GM12864 (cell line): ENCODE measurements at regions not wholly inside any gene's neighbourhood (a gene's known extent, or its start where the extent isn't known, plus 50 kb on each side); places are given as distances from the start of the nearest gene placed in this dataset.

Source experiments
- DNase-seq: peaks from one replicate; pipeline ENCODE4 v3.0.0-alpha.2; 2011; ENCODE audit warnings: low read depth
- H3K4me3 ChIP-seq: 2 replicates; pipeline ENCODE4 v1.5.1; 2011; ENCODE audit warnings: mild to moderate bottlenecking, low read depth, low read length, control low read depth
- CTCF ChIP-seq: IDR thresholded peaks from 2 replicates; pipeline ENCODE4 v1.5.1; 2011; ENCODE audit warnings: low read depth, mild to moderate bottlenecking, moderate library complexity, low read length, control low read depth, inconsistent platforms; ENCODE audit errors: missing control alignments

GRCh38 chr18:11324956-11325882 lies 175.8 kb upstream of the PIEZO2 start:
- DNase-seq, result peak; percentile 22
- TF ChIP-seq CTCF, result no peak
- H3K4me3 ChIP-seq, result no peak overlapping the region

- DNase-seq, result no peak
- TF ChIP-seq CTCF, result no peak
- H3K4me3 ChIP-seq, result no peak overlapping the region
Measured at GRCh38 chr18:11324510-11324909, 175.1 kb upstream of the PIEZO2 start.

- TF ChIP-seq CTCF, result no peak
- DNase-seq, result no peak
- no peak overlapping the region for H3K4me3 ChIP-seq
Measured at GRCh38 chr18:11323359-11323819, 174.0 kb upstream of the PIEZO2 start.

GRCh38 chr18:11322716-11323115 lies 173.3 kb upstream of the PIEZO2 start:
- no peak for DNase-seq
- TF ChIP-seq CTCF, result peak; percentile 8
- no peak overlapping the region for H3K4me3 ChIP-seq

- no peak overlapping the region for H3K4me3 ChIP-seq
- no peak for DNase-seq
- TF ChIP-seq CTCF, result no peak
Measured at GRCh38 chr18:11322006-11322405, 172.6 kb upstream of the PIEZO2 start.

GRCh38 chr18:11320986-11321385 lies 171.6 kb upstream of the PIEZO2 start:
- DNase-seq, result no peak
- TF ChIP-seq CTCF, result no peak
- no peak overlapping the region for H3K4me3 ChIP-seq

- TF ChIP-seq CTCF, result no peak
- DNase-seq, result no peak
- no peak overlapping the region for H3K4me3 ChIP-seq
Measured at GRCh38 chr18:11316546-11316945, 167.2 kb upstream of the PIEZO2 start.
